ENCODE measurements at regions not wholly inside any gene's neighbourhood (a gene's known extent, or its start where the extent isn't known, plus 50 kb on each side); places are given as distances from the start of the nearest gene placed in this dataset.

DNA sequence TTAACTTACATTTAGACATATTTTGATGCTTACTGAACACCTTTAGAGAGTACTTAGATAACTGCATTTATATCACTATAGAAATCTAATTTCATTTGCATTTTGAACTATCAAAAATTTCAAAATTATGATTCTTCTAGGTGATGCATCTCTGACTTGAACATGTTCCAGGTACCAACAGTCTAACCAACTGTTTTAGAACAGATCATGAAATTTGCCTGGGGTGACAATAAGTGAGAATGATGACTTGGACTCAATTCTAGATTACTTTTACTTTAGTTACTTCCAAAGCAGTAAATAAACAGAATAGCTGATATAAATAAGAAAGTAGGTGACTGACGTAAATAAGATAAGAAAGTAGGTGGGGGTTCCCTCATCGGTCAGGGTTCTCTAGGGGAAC, 307.8 kb downstream of the BCHE start:
- H3K27ac ChIP-seq = no peak overlapping the region
- no peaks in the 10 kb centered on the region for H3K27me3 ChIP-seq
- no peaks in the 10 kb centered on the region for H3K36me3 ChIP-seq
- intact Hi-C loops (cut with DNase I) = no loop called here
- H3K9me3 ChIP-seq = no peaks in the 10 kb centered on the region
- no peak overlapping the region for H3K4me3 ChIP-seq
- H3K4me1 ChIP-seq = no peaks in the 10 kb centered on the region
- DNase-seq (ENCODE audit: low spot score in 2 of 2) = no peak
- TF ChIP-seq, protein P1, sequence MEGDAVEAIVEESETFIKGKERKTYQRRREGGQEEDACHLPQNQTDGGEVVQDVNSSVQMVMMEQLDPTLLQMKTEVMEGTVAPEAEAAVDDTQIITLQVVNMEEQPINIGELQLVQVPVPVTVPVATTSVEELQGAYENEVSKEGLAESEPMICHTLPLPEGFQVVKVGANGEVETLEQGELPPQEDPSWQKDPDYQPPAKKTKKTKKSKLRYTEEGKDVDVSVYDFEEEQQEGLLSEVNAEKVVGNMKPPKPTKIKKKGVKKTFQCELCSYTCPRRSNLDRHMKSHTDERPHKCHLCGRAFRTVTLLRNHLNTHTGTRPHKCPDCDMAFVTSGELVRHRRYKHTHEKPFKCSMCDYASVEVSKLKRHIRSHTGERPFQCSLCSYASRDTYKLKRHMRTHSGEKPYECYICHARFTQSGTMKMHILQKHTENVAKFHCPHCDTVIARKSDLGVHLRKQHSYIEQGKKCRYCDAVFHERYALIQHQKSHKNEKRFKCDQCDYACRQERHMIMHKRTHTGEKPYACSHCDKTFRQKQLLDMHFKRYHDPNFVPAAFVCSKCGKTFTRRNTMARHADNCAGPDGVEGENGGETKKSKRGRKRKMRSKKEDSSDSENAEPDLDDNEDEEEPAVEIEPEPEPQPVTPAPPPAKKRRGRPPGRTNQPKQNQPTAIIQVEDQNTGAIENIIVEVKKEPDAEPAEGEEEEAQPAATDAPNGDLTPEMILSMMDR (IDR thresholded peaks at IDR 0.05) = no peak

DNA sequence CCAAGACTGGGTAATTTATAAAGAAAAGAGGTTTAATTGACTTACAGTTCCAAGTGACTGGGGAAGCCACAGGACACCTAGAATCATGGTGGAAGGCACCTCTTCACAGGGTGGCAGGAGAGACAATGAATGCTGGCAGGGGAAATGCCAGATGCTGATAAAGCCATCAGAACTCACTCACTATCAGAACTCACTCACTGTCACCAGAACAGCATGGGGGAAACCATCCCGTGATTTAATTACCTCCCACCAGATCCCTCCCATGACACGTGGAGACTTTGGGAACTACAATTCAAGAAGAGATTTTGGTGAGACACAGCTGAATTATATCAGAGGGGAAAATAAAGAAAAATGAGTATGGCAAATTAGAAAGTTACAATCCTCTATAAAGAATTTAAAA, 310.9 kb downstream of the BCHE start:
- no peaks in the 10 kb centered on the region for H3K27me3 ChIP-seq
- no peak for DNase-seq (ENCODE audit: low spot score in 2 of 2)
- H3K36me3 ChIP-seq = no peaks in the 10 kb centered on the region
- no peaks in the 10 kb centered on the region for H3K9me3 ChIP-seq
- no peak overlapping the region for H3K4me3 ChIP-seq
- TF ChIP-seq, protein P1 (IDR thresholded peaks at IDR 0.05) = no peak
- intact Hi-C loops (cut with DNase I) = no loop called here
- no peaks in the 10 kb centered on the region for H3K4me1 ChIP-seq
- no peak overlapping the region for H3K27ac ChIP-seq

DNA sequence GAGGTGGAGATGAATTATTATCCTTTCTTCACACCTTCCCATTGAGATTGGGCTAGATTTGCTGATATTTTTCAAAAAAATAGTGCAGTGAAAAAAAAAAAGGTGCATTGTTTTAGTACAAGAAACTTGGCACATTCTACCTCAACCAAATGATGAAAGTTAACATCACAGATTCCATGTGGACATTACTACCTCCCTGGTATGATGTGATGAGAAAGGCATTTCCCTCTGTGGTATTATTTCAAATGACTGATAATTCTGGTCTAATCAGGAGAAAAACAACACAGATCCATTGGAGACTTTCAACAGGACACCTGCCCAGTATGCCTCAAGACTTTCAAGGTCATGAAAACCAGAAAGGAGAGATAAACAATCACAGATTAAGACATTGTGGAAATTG, 313.4 kb downstream of the BCHE start:
- intact Hi-C loops (cut with DNase I) = no loop called here
- no peaks in the 10 kb centered on the region for H3K27me3 ChIP-seq

DNA sequence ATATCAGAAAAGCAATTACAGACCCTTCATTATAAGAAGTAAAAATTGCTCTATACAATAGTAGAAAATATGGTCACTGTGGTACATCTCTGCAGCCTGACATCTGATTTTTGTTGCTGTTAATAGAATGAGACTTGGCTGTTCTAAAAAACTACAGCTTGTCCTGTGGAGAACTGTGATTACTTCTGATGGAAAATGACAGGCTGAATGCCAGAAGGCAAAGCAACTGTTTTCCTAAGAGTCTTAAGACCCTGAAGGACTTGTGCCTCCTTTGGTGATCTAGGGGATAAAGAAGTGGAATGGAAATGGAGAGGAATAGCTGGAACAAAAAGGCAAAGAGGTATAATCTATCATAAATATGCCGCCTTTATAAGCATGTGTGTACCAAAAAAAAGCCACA, 314.8 kb downstream of the BCHE start:
- no peaks in the 10 kb centered on the region for H3K4me1 ChIP-seq
- intact Hi-C loops (cut with DNase I) = no loop called here
- no peak overlapping the region for H3K4me3 ChIP-seq
- no peak overlapping the region for H3K27ac ChIP-seq
- TF ChIP-seq, protein P1 (IDR thresholded peaks at IDR 0.05) = no peak
- no peaks in the 10 kb centered on the region for H3K9me3 ChIP-seq
- DNase-seq (ENCODE audit: low spot score in 2 of 2) = no peak
- no peaks in the 10 kb centered on the region for H3K36me3 ChIP-seq
- H3K27me3 ChIP-seq = no peaks in the 10 kb centered on the region

More for the DNA sequence above, 313.4 kb downstream of the BCHE start:
- Histone ChIP-seq H3K36me3 (no peaks in the 10 kb centered on the region), H3K9me3 (no peaks in the 10 kb centered on the region), H3K4me1 (no peaks in the 10 kb centered on the region), H3K27ac (no peak overlapping the region), H3K4me3 (no peak overlapping the region)
- TF ChIP-seq, protein P1 (IDR thresholded peaks at IDR 0.05) = no peak
- DNase-seq (ENCODE audit: low spot score in 2 of 2) = no peak

DNA sequence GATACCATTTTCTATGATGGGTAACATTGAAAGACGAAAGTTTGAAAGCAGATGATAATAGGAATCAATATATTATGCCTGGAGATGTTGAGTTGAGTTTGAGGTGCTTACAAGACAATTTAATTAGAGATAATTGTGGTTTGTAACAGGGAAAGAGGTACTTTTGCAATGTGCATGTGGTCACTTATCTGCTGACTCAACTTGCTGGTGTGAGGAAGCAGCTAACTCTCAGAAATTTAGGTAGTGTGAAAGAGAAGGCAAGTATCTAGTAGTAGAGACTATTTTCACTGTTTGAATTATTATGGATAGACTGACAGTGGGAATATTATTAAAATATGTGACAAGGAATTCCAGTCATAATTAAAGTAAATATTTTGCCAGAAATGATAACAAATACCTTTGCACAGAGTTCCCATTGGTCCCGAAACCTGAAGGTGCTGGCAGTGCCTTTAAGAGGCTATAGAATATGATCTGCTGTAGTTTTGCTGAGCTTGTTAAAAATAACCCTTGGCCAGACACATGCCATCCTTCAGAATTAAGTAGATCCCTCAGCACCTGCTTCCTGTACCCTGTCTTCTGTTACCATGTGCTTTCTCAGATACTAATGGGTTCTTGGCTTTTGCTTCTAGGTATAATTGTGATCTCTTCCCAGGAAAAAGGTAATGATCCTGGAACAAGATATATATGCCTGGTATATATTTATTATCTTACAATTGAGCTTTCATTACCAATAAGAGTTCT, 315.9 kb downstream of the BCHE start:
- DNase-seq (ENCODE audit: low spot score in 2 of 2) = no peak
- no peak overlapping the region for H3K4me3 ChIP-seq
- no peaks in the 10 kb centered on the region for H3K36me3 ChIP-seq
- H3K9me3 ChIP-seq = no peaks in the 10 kb centered on the region
- no peak overlapping the region for H3K27ac ChIP-seq
- intact Hi-C loops (cut with DNase I) = no loop called here
- no peaks in the 10 kb centered on the region for H3K4me1 ChIP-seq
- TF ChIP-seq, protein P1 (IDR thresholded peaks at IDR 0.05) = no peak
- H3K27me3 ChIP-seq = no peaks in the 10 kb centered on the region

DNA sequence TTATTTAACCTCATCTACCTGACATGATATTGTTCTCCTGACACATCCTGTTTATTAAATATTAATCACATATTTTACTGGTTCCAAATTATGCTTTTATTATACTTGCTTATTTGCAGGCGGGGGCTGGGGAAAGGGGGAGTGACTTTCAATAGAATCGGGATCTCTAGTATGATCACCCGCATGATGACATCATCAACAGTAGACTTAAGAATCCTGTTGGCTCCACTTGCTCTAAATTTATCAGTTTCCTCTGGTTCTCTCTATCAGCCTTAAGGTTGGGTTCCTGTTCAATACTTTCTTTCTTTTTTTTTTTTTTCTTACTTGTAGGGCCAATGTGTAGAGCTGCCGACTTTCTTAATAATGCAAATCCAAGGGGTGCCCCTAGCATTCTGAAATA, 317.5 kb downstream of the BCHE start:
- no peak overlapping the region for H3K4me3 ChIP-seq
- no peak overlapping the region for H3K27ac ChIP-seq
- no peak for DNase-seq (ENCODE audit: low spot score in 2 of 2)
- no peaks in the 10 kb centered on the region for H3K36me3 ChIP-seq
- H3K9me3 ChIP-seq = no peaks in the 10 kb centered on the region
- intact Hi-C loops (cut with DNase I) = no loop called here
- no peaks in the 10 kb centered on the region for H3K27me3 ChIP-seq
- TF ChIP-seq, protein P1 (IDR thresholded peaks at IDR 0.05) = no peak
- H3K4me1 ChIP-seq = no peaks in the 10 kb centered on the region

Measured in ascending aorta (tissue), 2 donors.